Daoy (cell line): ENCODE measurements at regions not wholly inside any gene's neighbourhood (a gene's known extent, or its start where the extent isn't known, plus 50 kb on each side); places are given as distances from the start of the nearest gene placed in this dataset.
A peak's percentile ranks its signal among the peaks of the same experiment; 100 is the strongest.

Source experiments
- DNase-seq: peaks from one replicate; pipeline ENCODE4 v3.0.0-alpha.2; 2015; ENCODE audit warnings: low read depth

DNA sequence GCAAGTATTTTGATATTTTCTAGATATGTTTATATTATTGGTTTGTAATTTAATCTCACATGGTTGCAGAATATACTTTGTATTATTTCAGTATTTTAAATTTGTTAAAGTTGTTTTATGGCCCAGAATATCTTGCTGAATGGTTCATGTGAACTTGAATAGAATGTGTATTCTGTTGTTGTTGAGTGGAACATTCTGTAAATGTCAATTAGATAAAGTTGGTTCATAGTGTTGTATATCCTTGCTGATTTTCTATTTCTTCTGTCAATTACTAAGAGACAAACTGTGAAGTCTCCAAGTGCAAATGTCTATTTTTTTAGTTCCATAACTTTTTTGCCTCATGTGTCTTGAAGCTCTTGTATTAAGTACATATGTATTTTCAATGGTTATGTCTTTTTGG is 411.7 kb downstream of the NPIPA7 start:
- no peak for DNase-seq

GRCh38 chr16:16791051-16791450 is 412.1 kb downstream of the NPIPA7 start:
- no peak for DNase-seq

- DNase-seq: no peak
These were observed 418.3 kb downstream of the NPIPA7 start for GRCh38 chr16:16797239-16797638.

- no peak for DNase-seq
These were observed 419.6 kb downstream of the NPIPA7 start for GRCh38 chr16:16798504-16798903.

GRCh38 chr16:16805809-16806208 is 426.9 kb downstream of the NPIPA7 start:
- no peak for DNase-seq

- DNase-seq: no peak
These were observed 436.7 kb downstream of the NPIPA7 start for GRCh38 chr16:16815641-16816040.

DNA sequence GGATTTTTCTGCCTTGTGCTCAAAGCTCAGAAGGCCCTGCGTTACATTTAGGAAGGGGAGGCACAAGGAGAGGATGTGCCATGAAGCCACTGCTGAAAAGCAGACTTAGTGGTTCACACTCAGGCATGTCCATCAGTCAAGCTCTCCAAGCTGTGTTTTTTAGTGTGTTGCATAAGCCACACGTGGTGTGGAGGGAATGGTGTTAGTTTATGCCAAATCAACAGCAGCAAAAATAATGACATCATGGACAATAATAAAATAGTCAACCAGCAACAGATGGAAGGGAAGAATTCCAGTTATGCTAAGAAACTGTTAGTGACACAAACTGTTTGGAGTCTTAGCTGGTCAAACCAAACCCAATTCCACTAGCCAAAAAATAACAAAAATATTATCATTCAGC is 438.3 kb downstream of the NPIPA7 start:
- no peak for DNase-seq

GRCh38 chr16:16821261-16821660 is 442.3 kb downstream of the NPIPA7 start:
- DNase-seq: no peak

DNA sequence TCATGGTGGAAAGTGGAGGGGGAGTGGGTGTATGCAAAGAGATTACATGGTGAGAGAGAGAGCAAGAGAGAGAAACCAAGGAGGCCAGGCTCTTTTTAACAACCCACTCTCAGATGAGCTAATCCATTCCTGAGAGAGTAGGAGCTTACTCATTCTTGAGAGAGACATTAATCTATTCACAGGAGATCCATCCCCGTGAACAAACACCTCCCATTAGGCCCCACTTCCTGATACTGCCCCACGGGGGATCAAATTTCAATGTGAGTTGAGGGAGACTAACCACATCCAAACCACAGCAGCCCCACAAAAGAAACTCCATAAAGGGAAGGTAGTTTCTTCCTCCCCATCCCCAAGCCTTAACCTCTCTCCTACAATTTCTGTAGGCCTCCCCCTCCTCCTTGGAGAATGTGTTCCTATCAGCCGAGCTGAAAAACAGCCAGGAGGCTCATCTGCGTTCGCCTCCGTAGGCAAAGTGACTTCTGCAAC is 450.0 kb downstream of the NPIPA7 start:
- peak; percentile 84 for DNase-seq

DNA sequence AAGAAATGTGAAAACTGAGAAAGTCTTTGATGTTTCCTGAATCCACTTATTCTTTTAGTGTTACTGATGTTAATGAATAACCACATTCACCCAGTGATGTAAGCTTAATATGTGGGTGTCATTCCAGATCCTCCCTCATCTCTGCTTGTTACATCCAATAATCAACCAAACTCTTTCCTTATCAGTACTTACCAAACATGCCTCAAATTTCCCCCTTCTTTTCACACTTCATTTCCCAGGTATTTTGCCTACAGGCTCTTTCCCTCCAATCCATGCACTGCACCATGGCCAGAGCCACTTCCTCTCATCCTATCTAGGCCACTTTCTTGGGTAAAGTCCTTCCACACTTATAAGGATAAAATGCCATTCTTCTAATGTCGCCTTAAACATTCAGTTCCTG is 451.5 kb downstream of the NPIPA7 start:
- DNase-seq: peak; percentile 26

- peak; percentile 51 for DNase-seq
These were observed 452.0 kb downstream of the NPIPA7 start for GRCh38 chr16:16830973-16831372.

GRCh38 chr16:16833165-16833564 is 454.2 kb downstream of the NPIPA7 start:
- DNase-seq: no peak

DNA sequence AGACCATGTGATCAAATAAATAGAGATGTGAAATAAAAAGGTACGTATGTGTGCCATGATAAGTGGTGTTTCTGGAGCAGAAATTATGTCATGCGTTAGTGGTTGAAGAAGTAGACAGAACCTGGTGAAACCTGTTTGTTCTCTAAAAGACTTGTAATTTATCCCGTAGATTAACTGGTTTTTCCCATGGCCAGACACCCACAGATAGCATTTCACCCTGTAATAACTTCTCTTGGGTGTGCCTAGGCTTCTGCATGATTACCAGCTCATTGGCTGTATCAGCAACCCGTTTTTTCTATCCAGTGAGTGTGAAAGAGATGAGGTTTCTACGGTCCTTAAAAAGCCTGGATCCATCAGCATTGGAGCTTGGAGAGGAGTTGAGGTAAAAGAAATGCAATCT is 471.3 kb downstream of the NPIPA7 start:
- no peak for DNase-seq

DNA sequence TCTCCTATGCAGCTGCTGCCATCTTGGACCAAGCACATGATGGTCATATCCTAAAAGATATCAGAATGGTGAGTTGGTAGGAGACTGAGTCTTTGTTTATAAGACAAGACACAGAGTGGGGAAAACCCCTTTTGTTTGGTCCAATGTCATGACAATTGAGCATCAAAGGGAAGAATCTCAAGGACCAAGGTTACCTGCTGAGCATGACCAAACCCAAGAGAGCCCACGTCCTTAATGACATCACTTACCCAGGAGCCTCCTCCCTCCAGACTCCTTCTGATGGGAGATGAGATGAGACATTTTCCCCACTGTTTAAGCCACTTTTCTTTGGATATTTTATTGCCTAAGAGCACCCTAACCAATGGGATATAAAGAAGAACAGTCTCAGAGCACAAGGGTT is 478.1 kb downstream of the NPIPA7 start:
- no peak for DNase-seq

GRCh38 chr16:16857603-16858283 is 478.8 kb downstream of the NPIPA7 start:
- peak; percentile 85 for DNase-seq

GRCh38 chr16:16861546-16861945 is 482.6 kb downstream of the NPIPA7 start:
- DNase-seq: peak; percentile 43

GRCh38 chr16:16863672-16864071 is 484.7 kb downstream of the NPIPA7 start:
- DNase-seq: no peak

- DNase-seq: no peak
These were observed 485.6 kb downstream of the NPIPA7 start for GRCh38 chr16:16864536-16864935.

DNA sequence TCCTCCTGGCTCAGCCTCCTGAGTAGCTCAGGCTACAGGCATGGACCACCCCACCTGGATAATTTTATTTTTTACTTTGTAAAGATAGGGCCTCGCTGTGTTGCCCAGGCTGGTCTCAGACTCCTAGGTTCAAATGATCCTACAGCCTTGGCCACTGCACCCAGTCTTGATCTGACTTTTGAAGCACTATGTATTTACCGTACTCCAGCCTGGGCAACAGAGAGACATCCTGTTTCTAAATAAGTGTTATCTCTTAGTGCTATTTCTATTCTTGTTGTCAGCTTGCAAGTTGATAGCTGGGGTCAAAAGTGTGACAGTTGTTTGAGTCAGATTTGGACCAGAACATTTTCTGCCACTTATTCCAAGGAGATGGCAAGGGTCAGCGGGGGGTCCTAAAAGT is 486.4 kb downstream of the NPIPA7 start:
- DNase-seq: no peak

- DNase-seq: peak; percentile 41
These were observed 489.0 kb downstream of the NPIPA7 start for GRCh38 chr16:16867973-16868372.

DNA sequence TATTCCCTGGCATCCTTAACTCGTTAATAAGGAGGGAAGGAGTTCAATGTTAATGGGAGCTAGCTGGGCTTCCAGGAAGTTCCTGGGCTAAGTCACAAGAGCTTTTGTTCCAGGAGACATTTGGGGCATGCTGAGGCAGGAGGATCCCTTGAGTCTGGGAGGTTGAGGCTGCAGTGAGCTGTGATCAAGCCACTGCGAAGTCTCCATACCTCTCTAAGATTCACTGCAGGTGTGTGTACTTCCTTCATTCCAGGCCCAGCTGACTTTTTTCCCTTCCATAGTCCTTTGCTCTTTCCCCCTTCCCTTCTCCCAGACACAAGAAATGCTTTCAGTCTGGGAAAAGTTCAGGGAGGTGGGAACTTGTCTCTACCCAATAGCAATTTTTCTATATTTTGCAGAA is 489.8 kb downstream of the NPIPA7 start:
- DNase-seq: no peak

DNA sequence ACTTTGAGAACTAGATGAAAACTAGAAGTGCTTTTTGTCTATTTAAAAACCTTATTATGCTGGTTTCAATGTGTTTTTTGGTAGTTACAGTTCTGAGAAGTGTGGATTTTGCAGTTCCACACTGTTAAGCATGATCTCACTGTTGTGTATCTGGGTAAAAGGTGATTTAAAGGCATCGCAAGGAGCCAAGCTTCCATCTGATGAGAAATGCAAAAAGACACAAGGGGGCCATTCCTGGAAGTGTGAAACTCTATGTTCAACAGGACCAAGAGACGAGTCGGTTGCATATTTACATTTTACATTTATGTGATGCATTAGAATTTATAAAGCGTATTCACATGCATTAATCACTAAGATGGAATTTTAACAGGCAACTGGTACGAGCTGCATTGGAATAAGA is 490.8 kb downstream of the NPIPA7 start:
- DNase-seq: no peak

GRCh38 chr16:16871196-16871595 is 492.3 kb downstream of the NPIPA7 start:
- DNase-seq: no peak

GRCh38 chr16:16877061-16877460 is 498.1 kb downstream of the NPIPA7 start:
- DNase-seq: no peak
